ENCODE measurements at regions not wholly inside any gene's neighbourhood (a gene's known extent, or its start where the extent isn't known, plus 50 kb on each side); places are given as distances from the start of the nearest gene placed in this dataset.

- Histone ChIP-seq H4K5ac (ENCODE audit: insufficient read length, low read depth, low read length) (no peak overlapping the region), H2AFZ (ENCODE audit: low read length) (no peak overlapping the region), H3K27me3 (ENCODE audit: insufficient read depth, low read length) (no peaks in the 10 kb centered on the region), H2BK15ac (ENCODE audit: low read depth, low read length) (no peak overlapping the region), H3K9ac (ENCODE audit: extremely low read depth, insufficient read length, low read length) (no peak overlapping the region), H2BK12ac (ENCODE audit: insufficient read length, low read depth, low read length) (no peak overlapping the region), H4K8ac (replicated peaks; ENCODE audit: insufficient read length, low read depth, low read length) (no peak overlapping the region), H3K23me2 (ENCODE audit: insufficient read length, low read depth, low read length, poor library complexity, severe bottlenecking) (no peaks in the 10 kb centered on the region), H4K91ac (ENCODE audit: insufficient read length, low read depth, low read length) (no peak overlapping the region), H2BK120ac (ENCODE audit: low read depth, low read length, poor library complexity, severe bottlenecking) (no peak overlapping the region), H3T11ph (ENCODE audit: low read length) (no peak overlapping the region), H3K4ac (ENCODE audit: low read depth, low read length) (no peak overlapping the region), H3K14ac (ENCODE audit: insufficient read depth, low read length) (no peak overlapping the region), H4K20me1 (ENCODE audit: control insufficient read depth, insufficient read depth, insufficient read length) (no peaks in the 10 kb centered on the region), H2BK5ac (ENCODE audit: insufficient read length, low read length) (no peak overlapping the region), H3K79me1 (ENCODE audit: insufficient read depth, low read depth, low read length, poor library complexity, severe bottlenecking) (no peaks in the 10 kb centered on the region), H3K27ac (ENCODE audit: insufficient read length, low read depth, low read length) (no peak overlapping the region), H3K23ac (ENCODE audit: insufficient read length, low read depth, low read length) (no peak overlapping the region), H3K4me1 (ENCODE audit: insufficient read depth, low read length) (no peaks in the 10 kb centered on the region), H3K4me2 (ENCODE audit: insufficient read depth, insufficient read length, low read length) (no peak overlapping the region), H3K9me3 (ENCODE audit: control insufficient read depth, low read depth, low read length) (no peaks in the 10 kb centered on the region), H3K18ac (ENCODE audit: insufficient read length, low read depth, low read length) (no peak overlapping the region), H3K56ac (ENCODE audit: insufficient read length, low read depth, low read length) (no peak overlapping the region), H2BK20ac (ENCODE audit: low read depth, low read length, poor library complexity, severe bottlenecking) (no peak overlapping the region), H2AK5ac (ENCODE audit: insufficient read length, low read length) (no peak overlapping the region), H3K79me2 (ENCODE audit: insufficient read depth, low read length) (no peaks in the 10 kb centered on the region)
- TF ChIP-seq CTCF (conservative IDR thresholded peaks at IDR 0.05), result no peak
- H3K4me1 Mint-ChIP-seq, result no peaks in the 10 kb centered on the region
- DNase-seq, result no peak
- no peaks in the 10 kb centered on the region for H3K9me3 Mint-ChIP-seq
- no peak overlapping the region; a peak in 1 of 7 replicates for H3K27ac Mint-ChIP-seq
- no CpG with 5 or more reads among the region's 11 CpGs for WGBS (ENCODE audit: extremely low coverage, insufficient read length, low lambda C conversion rate)
- no peak overlapping the region for H3K4me3 Mint-ChIP-seq
- H3K36me3 Mint-ChIP-seq (ENCODE audit: insufficient read depth in 1 of 3, low read depth in 3 of 3), result no peaks in the 10 kb centered on the region
- H3K27me3 Mint-ChIP-seq (ENCODE audit: low read depth), result no peaks in the 10 kb centered on the region; the same call in 1 of the 2 replicates
Observed at GRCh38 chr1:234881893-234882771, 246.5 kb downstream of the TOMM20 start.

Measured in H9 (cell line).